ENCODE measurements at regions not wholly inside any gene's neighbourhood (a gene's known extent, or its start where the extent isn't known, plus 50 kb on each side); places are given as distances from the start of the nearest gene placed in this dataset.

DNA sequence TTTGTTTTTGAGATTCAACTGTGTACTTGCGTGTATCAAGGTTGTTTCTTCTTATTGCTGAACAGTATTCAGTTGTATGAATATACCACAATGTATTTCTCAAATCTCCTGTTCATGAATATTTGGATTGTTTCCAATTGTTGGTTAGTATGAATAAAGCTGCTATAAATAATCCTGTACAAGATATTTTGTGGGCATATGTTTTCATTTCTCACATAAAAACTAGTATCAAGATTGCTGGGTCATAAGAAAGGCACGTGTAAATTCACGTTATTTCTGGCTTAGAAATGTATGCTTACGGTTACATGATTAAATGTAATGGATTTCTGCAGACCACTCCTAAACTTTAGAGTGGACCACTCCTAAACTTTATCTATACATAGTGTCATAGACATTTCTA lies 96.6 kb downstream of the BTBD3 start:
- H3K4me3 Mint-ChIP-seq (ENCODE audit: unreplicated experiment) = no peak overlapping the region
- H3K36me3 Mint-ChIP-seq (ENCODE audit: low read depth, unreplicated experiment) = peaks cover 2% of the 10 kb centered on the region
- no peaks in the 10 kb centered on the region for H3K4me1 Mint-ChIP-seq (ENCODE audit: low read depth, unreplicated experiment)
- no peak overlapping the region for H2AFZ ChIP-seq (ENCODE audit: low read depth, low read length)
- H3K4me1 ChIP-seq (ENCODE audit: insufficient read depth, low read length) = no peaks in the 10 kb centered on the region
- H3K4me3 ChIP-seq (ENCODE audit: insufficient read depth, low read depth, low read length) = no peak overlapping the region
- no peaks in the 10 kb centered on the region for H3K9me3 ChIP-seq (ENCODE audit: insufficient read depth, low read depth, low read length)
- no peaks in the 10 kb centered on the region for H3K27me3 ChIP-seq (ENCODE audit: insufficient read depth, low read length)
- H3K27me3 Mint-ChIP-seq (ENCODE audit: low read depth, unreplicated experiment) = peaks cover 10% of the 10 kb centered on the region
- TF ChIP-seq, protein P1, sequence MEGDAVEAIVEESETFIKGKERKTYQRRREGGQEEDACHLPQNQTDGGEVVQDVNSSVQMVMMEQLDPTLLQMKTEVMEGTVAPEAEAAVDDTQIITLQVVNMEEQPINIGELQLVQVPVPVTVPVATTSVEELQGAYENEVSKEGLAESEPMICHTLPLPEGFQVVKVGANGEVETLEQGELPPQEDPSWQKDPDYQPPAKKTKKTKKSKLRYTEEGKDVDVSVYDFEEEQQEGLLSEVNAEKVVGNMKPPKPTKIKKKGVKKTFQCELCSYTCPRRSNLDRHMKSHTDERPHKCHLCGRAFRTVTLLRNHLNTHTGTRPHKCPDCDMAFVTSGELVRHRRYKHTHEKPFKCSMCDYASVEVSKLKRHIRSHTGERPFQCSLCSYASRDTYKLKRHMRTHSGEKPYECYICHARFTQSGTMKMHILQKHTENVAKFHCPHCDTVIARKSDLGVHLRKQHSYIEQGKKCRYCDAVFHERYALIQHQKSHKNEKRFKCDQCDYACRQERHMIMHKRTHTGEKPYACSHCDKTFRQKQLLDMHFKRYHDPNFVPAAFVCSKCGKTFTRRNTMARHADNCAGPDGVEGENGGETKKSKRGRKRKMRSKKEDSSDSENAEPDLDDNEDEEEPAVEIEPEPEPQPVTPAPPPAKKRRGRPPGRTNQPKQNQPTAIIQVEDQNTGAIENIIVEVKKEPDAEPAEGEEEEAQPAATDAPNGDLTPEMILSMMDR (IDR thresholded peaks at IDR 0.05; ENCODE audit: insufficient read depth, low read depth, low read length) = no peak
- TF ChIP-seq EZH2 (IDR thresholded peaks at IDR 0.05; ENCODE audit: insufficient read depth, low read length) = no peak
- H3K36me3 ChIP-seq (ENCODE audit: insufficient read depth, low read length) = no peaks in the 10 kb centered on the region
- H3K79me2 ChIP-seq (ENCODE audit: insufficient read depth, low read length) = no peaks in the 10 kb centered on the region
- H3K27ac ChIP-seq (ENCODE audit: low read depth, low read length) = no peak overlapping the region
- H4K20me1 ChIP-seq (ENCODE audit: insufficient read depth, low read length) = no peaks in the 10 kb centered on the region
- FAIRE-seq = no peak
- DNase-seq (ENCODE audit: low read depth) = no peak
- H3K4me2 ChIP-seq (ENCODE audit: low read length) = no peak overlapping the region
- H3K9me3 Mint-ChIP-seq (ENCODE audit: unreplicated experiment) = no peaks in the 10 kb centered on the region
- H3K27ac Mint-ChIP-seq (ENCODE audit: unreplicated experiment) = no peak overlapping the region
- H3K9ac ChIP-seq (ENCODE audit: low read length) = no peak overlapping the region

DNA sequence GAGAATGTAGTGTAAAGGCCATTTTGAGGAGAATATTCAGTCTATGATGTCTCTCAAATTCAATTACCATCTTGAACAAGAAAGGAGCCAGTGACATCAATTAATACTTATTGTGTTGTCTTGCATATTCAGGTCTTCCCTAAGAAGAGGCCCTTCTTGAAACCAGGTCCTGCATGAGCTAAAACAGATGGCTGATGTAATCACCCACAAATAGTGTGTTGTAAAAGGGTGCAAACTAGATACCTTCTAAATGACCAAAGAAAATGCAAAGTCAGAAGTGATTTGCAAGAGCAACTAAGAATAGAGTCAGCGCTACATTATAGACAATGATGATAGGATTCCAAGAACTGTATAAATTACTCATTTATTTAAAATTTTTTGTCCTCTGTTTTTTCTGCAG lies 97.0 kb downstream of the BTBD3 start:
- no peak overlapping the region for H3K27ac Mint-ChIP-seq (ENCODE audit: unreplicated experiment)
- Histone ChIP-seq H3K9ac (ENCODE audit: low read length) (no peak overlapping the region), H3K36me3 (ENCODE audit: insufficient read depth, low read length) (no peaks in the 10 kb centered on the region), H4K20me1 (ENCODE audit: insufficient read depth, low read length) (no peaks in the 10 kb centered on the region), H3K79me2 (ENCODE audit: insufficient read depth, low read length) (no peaks in the 10 kb centered on the region), H3K9me3 (ENCODE audit: insufficient read depth, low read depth, low read length) (no peaks in the 10 kb centered on the region), H3K4me3 (ENCODE audit: insufficient read depth, low read depth, low read length) (no peak overlapping the region), H3K4me2 (ENCODE audit: low read length) (no peak overlapping the region), H3K27ac (ENCODE audit: low read depth, low read length) (no peak overlapping the region), H2AFZ (ENCODE audit: low read depth, low read length) (no peak overlapping the region), H3K27me3 (ENCODE audit: insufficient read depth, low read length) (no peaks in the 10 kb centered on the region), H3K4me1 (ENCODE audit: insufficient read depth, low read length) (no peaks in the 10 kb centered on the region)
- no peaks in the 10 kb centered on the region for H3K4me1 Mint-ChIP-seq (ENCODE audit: low read depth, unreplicated experiment)
- H3K36me3 Mint-ChIP-seq (ENCODE audit: low read depth, unreplicated experiment) = peaks cover 2% of the 10 kb centered on the region
- H3K9me3 Mint-ChIP-seq (ENCODE audit: unreplicated experiment) = no peaks in the 10 kb centered on the region
- H3K27me3 Mint-ChIP-seq (ENCODE audit: low read depth, unreplicated experiment) = peaks cover 10% of the 10 kb centered on the region
- TF ChIP-seq, protein P1 (IDR thresholded peaks at IDR 0.05; ENCODE audit: insufficient read depth, low read depth, low read length) = no peak
- TF ChIP-seq EZH2 (IDR thresholded peaks at IDR 0.05; ENCODE audit: insufficient read depth, low read length) = no peak
- no peak overlapping the region for H3K4me3 Mint-ChIP-seq (ENCODE audit: unreplicated experiment)
- DNase-seq (ENCODE audit: low read depth) (no peak), FAIRE-seq (no peak)

DNA sequence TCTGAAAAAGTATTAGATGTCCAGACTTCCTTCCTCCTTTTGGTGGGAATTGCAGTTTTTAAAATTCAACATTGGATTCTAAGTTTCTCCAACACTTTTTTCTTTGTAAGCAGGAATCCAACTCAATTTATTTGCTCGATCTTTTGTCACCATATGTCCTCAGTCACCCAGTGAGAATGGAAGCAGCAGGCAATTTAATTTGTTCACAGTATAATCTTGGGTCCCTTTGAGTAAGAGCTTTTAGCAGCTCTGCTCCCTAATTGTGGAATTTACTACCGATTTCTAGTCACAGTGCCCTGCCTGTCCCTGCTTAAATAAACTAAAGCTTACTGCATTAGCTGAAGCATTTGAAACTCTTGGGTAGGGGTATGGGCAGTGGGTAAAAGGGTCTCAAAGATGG lies 98.6 kb downstream of the BTBD3 start:
- TF ChIP-seq EZH2 (IDR thresholded peaks at IDR 0.05; ENCODE audit: insufficient read depth, low read length) = no peak
- TF ChIP-seq, protein P1 (IDR thresholded peaks at IDR 0.05; ENCODE audit: insufficient read depth, low read depth, low read length) = no peak
- Histone ChIP-seq H4K20me1 (ENCODE audit: insufficient read depth, low read length) (no peaks in the 10 kb centered on the region), H3K9ac (ENCODE audit: low read length) (no peak overlapping the region), H3K36me3 (ENCODE audit: insufficient read depth, low read length) (no peaks in the 10 kb centered on the region), H2AFZ (ENCODE audit: low read depth, low read length) (no peak overlapping the region), H3K79me2 (ENCODE audit: insufficient read depth, low read length) (no peaks in the 10 kb centered on the region), H3K27me3 (ENCODE audit: insufficient read depth, low read length) (no peaks in the 10 kb centered on the region), H3K4me1 (ENCODE audit: insufficient read depth, low read length) (no peaks in the 10 kb centered on the region), H3K4me3 (ENCODE audit: insufficient read depth, low read depth, low read length) (no peak overlapping the region), H3K27ac (ENCODE audit: low read depth, low read length) (no peak overlapping the region), H3K4me2 (ENCODE audit: low read length) (no peak overlapping the region), H3K9me3 (ENCODE audit: insufficient read depth, low read depth, low read length) (no peaks in the 10 kb centered on the region)
- Mint-ChIP-seq H3K36me3 (ENCODE audit: low read depth, unreplicated experiment) (peaks cover 2% of the 10 kb centered on the region), H3K27me3 (ENCODE audit: low read depth, unreplicated experiment) (peaks cover 12% of the 10 kb centered on the region), H3K27ac (ENCODE audit: unreplicated experiment) (no peak overlapping the region), H3K4me3 (ENCODE audit: unreplicated experiment) (no peak overlapping the region), H3K4me1 (ENCODE audit: low read depth, unreplicated experiment) (no peaks in the 10 kb centered on the region), H3K9me3 (ENCODE audit: unreplicated experiment) (no peaks in the 10 kb centered on the region)
- FAIRE-seq = peak; percentile 5
- no peak for DNase-seq (ENCODE audit: low read depth)
